IPS DF 4.7 (cell line): ENCODE measurements at regions not wholly inside any gene's neighbourhood (a gene's known extent, or its start where the extent isn't known, plus 50 kb on each side); places are given as distances from the start of the nearest gene placed in this dataset.

Experiments used
- DNase-seq: peaks from one replicate; pipeline ENCODE4 v3.0.0-alpha.2; 2013; ENCODE audit warnings: low spot score; ENCODE audit errors: extremely low read depth

- no peak for DNase-seq
These were observed 84.6 kb upstream of the KLF13 start for GRCh38 chr15:31241888-31242522.

DNA sequence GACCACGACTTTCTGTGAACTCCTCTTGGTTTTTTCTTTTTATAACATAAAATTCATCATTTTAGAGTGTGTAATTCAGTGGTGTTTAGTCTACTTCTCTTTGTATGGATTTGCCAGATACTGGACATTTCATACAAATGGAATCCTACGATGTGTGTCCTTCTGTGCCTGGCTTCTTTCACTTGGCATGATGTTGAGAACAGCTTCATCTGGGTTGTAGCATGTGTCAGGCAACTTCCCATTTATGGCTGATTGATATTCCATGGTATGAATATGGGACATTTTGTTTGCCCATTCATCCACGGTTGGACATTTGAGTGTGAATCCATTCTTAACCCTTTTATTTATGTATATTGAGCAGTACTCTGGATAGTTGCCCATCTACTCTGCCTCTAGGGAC lies 82.7 kb upstream of the KLF13 start:
- DNase-seq = no peak

GRCh38 chr15:31245135-31245689 lies 81.4 kb upstream of the KLF13 start:
- DNase-seq = no peak

DNA sequence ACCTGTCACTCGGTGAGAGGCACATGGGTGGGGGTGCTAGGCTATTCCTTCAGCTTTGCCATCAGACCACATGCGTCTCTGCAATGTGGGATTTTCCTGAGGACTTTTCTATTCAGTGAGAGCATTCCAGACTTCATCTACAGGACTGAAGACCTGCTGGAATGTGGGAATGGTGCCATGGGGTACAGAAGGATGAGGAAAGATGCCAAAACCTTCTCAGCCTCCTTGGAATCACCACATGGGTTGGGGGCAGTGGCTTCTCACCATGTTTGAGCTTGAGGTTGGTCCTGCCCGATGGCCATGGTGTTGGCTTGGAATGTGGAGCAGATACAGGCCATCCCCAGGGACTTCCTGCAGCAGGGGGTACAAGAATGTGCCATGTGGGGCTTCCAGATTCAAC lies 80.9 kb upstream of the KLF13 start:
- no peak for DNase-seq

DNA sequence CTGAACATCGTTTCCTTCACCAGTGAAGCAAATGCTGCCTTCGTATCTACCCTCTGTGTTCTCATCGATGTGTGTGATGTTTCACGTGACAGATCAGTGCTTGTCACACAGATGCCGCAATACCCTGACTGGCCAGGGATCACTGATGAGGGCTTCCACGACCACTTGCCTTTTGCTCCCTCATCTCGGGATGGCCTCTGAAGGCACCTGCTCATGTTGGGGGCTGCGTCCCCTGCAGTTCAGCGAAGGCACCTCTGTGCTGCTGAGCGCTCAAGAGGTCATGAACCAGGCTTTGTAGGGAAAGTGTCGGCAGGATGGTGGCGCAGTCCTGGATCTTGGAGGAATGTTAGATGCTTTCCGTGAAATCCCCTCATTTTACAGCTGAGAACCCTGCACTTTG lies 79.2 kb upstream of the KLF13 start:
- DNase-seq = no peak

GRCh38 chr15:31248263-31248662 lies 78.4 kb upstream of the KLF13 start:
- no peak for DNase-seq

- no peak for DNase-seq
These were observed 77.7 kb upstream of the KLF13 start for GRCh38 chr15:31248951-31249350.

- no peak for DNase-seq
These were observed 76.6 kb upstream of the KLF13 start for GRCh38 chr15:31250033-31250432.

GRCh38 chr15:31251165-31251564 lies 75.5 kb upstream of the KLF13 start:
- no peak for DNase-seq

- DNase-seq = no peak
These were observed 74.4 kb upstream of the KLF13 start for GRCh38 chr15:31252171-31252785.

GRCh38 chr15:31254431-31255175 lies 72.0 kb upstream of the KLF13 start:
- no peak for DNase-seq

DNA sequence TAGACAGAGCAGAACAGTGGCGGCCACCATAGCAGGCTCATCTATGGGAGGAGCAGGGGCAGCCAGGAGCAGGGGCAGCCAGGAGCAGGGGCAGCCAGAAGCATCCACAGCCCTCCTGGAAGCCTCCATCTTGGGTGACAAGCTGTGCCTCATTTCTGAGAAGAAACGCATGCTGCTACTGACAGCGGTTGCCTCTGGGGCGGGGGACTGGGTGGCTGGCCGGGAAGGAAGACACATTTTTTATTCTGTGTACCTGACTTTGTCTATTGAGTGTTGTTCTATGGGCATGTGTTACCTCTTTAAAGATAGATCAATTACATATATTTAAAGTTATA lies 71.5 kb upstream of the KLF13 start:
- no peak for DNase-seq

GRCh38 chr15:31255732-31256377 lies 70.8 kb upstream of the KLF13 start:
- no peak for DNase-seq

DNA sequence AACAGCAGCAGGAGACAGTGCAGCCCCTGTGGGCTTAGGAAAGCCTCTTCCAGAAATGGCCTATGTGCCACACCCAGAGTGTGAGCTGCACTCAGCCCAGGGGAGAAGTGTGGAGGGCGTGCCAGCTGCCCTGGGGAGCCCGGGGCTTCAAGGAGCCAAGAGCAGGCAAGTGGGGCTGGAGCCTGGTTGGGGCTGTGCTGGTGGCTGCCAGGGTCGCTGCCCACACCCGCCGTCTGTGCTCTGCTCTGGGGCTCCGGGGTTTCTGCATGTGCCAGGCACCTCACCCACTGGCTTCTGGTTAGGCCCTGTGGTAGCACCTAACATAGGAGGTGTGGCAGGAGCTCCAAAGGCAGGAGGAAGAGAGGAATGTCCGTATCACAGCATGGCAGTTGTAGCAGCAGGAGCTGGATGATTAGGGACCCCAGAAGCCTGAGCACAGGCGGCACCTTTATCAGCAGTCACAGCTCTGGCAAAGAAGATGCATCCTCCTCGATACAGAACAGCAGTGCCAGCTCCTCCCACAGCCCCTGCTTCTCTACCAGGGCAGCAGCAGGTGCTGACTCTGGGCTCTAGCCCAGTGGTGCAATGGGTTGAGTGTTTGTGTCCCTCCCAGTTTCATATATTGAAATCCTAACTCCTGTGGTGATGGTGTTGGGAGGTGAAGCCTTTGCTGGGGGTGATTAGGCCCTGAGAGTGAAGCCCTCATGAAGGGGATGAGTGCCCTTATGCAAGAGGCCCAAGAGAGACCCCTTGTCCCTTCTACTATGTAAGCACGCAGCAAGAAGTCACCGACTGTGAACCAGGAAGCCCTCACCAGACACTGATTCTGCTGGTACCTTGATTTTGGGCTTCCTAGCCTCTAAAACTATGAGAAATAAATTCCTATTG lies 70.0 kb upstream of the KLF13 start:
- no peak for DNase-seq

GRCh38 chr15:31257286-31257685 lies 69.3 kb upstream of the KLF13 start:
- no peak for DNase-seq

DNA sequence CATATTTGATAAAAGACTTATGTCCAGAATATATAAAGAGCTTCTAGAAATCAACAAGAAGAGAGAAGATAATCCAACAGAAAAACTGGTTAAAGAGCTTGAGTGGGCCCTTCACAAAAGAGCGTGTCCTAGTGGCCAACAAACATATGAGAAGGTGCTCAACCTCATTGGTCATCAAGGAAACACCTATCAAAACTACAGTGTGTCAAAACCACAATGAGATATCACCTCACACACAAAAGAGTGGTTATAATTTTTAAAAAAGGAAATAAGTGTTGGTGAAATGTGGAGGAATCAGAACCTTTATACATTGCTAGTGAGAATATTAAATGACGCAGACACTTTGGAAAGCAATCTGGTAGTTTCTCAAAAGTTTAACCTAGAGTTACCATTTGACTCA lies 68.4 kb upstream of the KLF13 start:
- DNase-seq = no peak

DNA sequence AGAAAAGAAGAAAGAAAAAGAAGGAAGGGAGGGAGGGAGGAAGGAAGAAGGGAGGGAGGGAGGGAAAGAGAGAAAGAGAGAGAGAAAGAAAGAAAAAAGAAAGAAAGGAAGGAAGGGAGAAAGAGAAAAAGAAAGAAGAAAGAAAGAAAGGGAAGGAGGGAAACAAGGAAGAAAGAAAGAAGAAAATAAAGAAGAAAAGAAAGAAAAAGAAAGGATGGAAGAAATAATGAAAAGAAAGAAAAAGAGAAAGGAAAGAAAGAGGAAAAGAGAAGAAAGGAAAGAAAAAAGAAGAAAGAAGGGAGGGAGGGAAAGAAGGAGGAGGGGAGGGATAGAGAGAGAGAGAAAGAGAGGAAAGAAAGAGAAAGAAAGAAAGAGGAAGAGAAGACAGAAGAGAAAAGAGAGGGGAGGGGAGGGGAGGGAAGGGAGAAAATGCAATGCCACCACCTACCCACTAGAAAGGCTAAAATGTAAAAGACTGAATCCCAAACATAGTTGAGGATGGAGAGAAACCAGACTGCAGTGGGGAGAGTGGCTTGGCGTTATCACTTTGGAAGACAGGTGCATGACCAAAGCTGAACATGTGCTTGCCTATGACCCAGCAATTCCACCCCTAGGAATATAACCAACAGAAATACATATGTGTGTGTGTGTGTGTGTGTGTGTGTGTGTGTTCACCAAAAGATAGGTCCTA lies 66.9 kb upstream of the KLF13 start:
- DNase-seq = no peak

DNA sequence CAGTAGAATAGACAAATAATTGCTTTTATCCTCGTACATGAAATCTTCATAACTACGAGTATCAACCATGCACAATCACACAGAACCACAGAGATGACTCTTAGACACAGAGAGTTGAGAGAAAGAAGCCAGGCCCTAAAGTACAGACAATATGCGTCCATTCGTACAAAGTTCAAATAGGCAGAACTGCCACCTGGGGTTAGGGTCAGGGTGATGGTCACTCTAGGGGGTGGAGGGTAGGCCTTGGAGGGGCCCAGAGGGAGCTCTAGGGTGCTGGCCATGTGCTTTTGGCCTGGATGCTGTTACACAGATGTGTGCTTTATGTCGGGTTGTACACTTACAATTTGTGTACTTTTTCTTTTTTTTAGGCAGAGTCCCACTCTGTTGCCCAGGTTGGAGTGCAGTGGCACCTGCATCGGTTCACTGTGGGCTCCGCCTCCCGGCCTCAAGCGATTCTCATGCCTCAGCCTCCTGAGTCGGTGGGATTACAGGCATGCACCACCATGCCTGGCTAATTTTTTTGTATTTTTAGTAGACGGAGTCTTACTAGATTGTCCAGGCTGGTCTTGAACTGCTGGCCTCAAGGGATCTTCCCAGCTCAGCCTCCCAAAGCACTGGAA lies 65.9 kb upstream of the KLF13 start:
- no peak for DNase-seq

- no peak for DNase-seq
These were observed 65.1 kb upstream of the KLF13 start for GRCh38 chr15:31261266-31262142.
